ENCODE measurements at regions not wholly inside any gene's neighbourhood (a gene's known extent, or its start where the extent isn't known, plus 50 kb on each side); places are given as distances from the start of the nearest gene placed in this dataset.

DNA sequence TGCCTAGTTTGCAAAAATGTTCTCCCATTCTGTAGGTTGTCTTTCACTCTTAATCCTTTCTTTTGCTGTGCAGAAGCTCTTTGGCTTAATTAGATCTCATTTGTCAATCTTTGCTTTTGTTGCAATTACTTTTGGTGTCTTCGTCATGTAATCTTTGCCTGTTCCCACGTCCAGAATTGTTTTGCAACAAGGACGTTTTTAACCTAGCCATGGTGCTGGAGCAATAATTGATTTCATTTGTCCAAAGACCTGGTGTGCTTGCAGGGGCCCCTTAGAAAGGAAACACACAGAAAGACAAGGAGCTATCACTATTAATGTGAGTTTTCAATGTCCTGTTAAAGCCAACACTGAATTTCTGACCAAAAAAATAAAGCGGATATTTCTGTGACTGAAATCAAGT, 89.1 kb upstream of the GALNT15 start:
- no peak for TF ChIP-seq EP300 (IDR thresholded peaks at IDR 0.05)
- TF ChIP-seq POLR2A (IDR thresholded peaks at IDR 0.05) = no peak
- TF ChIP-seq CTCF (IDR thresholded peaks at IDR 0.05) = no peak
- H3K27ac ChIP-seq = peak overlapping the region in 1 of 2 donors; percentile 56
- no peaks in the 10 kb centered on the region for H3K9me3 ChIP-seq
- DNase-seq = no peak
- H3K4me1 ChIP-seq (ENCODE audit: insufficient read depth) = peaks cover 20% of the 10 kb centered on the region
- intact Hi-C loops (cut with DNase I) = no loop called here
- no peaks in the 10 kb centered on the region for H3K27me3 ChIP-seq
- H3K4me3 ChIP-seq = no peak overlapping the region
- H3K36me3 ChIP-seq = no peaks in the 10 kb centered on the region
- 8 to 12% (median 9%) methylated on average over 4 of the region's 4 CpGs for WGBS, 3 donors

GRCh38 chr3:16085884-16086608, 88.4 kb upstream of the GALNT15 start:
- Histone ChIP-seq H3K4me3 (no peak overlapping the region), H3K36me3 (no peaks in the 10 kb centered on the region), H3K27me3 (no peaks in the 10 kb centered on the region), H3K9me3 (no peaks in the 10 kb centered on the region), H3K27ac (peak overlapping the region in 1 of 2 donors; percentile 56), H3K4me1 (ENCODE audit: insufficient read depth) (peaks cover 24% of the 10 kb centered on the region)
- peak; percentile 86 to 92 (median 87) for DNase-seq
- intact Hi-C loops (cut with DNase I) = no loop called here
- 51 to 62% (median 55%) methylated on average over 13 of the region's 13 CpGs for WGBS, 3 donors
- TF ChIP-seq POLR2A (IDR thresholded peaks at IDR 0.05) = no peak
- no peak for TF ChIP-seq EP300 (IDR thresholded peaks at IDR 0.05)
- no peak for TF ChIP-seq CTCF (IDR thresholded peaks at IDR 0.05)

GRCh38 chr3:16086690-16087089, 87.8 kb upstream of the GALNT15 start:
- intact Hi-C loops (cut with DNase I) = no loop called here
- Histone ChIP-seq H3K27me3 (no peaks in the 10 kb centered on the region), H3K27ac (no peak overlapping the region), H3K36me3 (no peaks in the 10 kb centered on the region), H3K9me3 (no peaks in the 10 kb centered on the region), H3K4me3 (no peak overlapping the region), H3K4me1 (ENCODE audit: insufficient read depth) (peaks cover 27% of the 10 kb centered on the region)
- TF ChIP-seq EP300 (IDR thresholded peaks at IDR 0.05) (no peak), CTCF (IDR thresholded peaks at IDR 0.05) (no peak), POLR2A (IDR thresholded peaks at IDR 0.05) (no peak)
- no peak for DNase-seq
- WGBS, 3 donors = 67 to 75% (median 69%) methylated on average over 1 of the region's 1 CpG

DNA sequence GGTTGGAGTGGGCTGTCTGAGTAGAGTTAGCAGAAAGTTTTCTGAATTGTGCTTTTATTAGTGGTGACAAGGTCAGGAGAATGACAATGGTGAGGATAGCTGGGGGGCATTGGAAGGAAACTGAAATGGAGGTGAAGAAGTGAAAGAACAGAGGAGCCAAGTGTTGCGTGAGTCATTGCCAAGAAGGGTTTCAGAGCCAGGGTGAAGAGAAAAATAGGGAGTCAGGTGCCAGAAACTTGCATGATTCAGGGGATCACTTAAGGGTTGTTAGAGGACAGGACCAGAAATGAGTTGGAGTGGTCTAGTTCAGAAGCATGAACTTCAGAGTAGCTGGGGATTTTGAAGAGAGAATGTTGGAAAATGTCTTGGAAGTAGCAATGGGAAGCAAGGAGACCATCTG, 86.0 kb upstream of the GALNT15 start:
- intact Hi-C loops (cut with DNase I) = no loop called here

More for the DNA sequence above, 86.0 kb upstream of the GALNT15 start:
- no peaks in the 10 kb centered on the region for H3K27me3 ChIP-seq
- H3K4me1 ChIP-seq (ENCODE audit: insufficient read depth) = peaks cover 27% of the 10 kb centered on the region
- no peaks in the 10 kb centered on the region for H3K9me3 ChIP-seq
- H3K4me3 ChIP-seq = no peak overlapping the region
- WGBS, 3 donors = 70 to 74% (median 73%) methylated on average over 1 of the region's 1 CpG
- no peak for TF ChIP-seq CTCF (IDR thresholded peaks at IDR 0.05)
- TF ChIP-seq POLR2A (IDR thresholded peaks at IDR 0.05) = no peak
- TF ChIP-seq EP300 (IDR thresholded peaks at IDR 0.05) = no peak
- peak overlapping the region in 1 of 2 donors; percentile 49 for H3K27ac ChIP-seq
- H3K36me3 ChIP-seq = no peaks in the 10 kb centered on the region
- DNase-seq = no peak
